Right lobe of liver (tissue), 6 donors: ENCODE measurements at regions not wholly inside any gene's neighbourhood (a gene's known extent, or its start where the extent isn't known, plus 50 kb on each side); places are given as distances from the start of the nearest gene placed in this dataset.

Source experiments
- ATAC-seq, 4 donors: fragments of 200-7000 bp; cut with Tn5 transposase; one replicate each; pipeline ENCODE4 v1.9.1; 2020; ENCODE audit warnings: mild to moderate bottlenecking in 4 of 4, moderate library complexity in 4 of 4
- DNase-seq, 3 donors: peaks; one replicate each; pipeline ENCODE4 v3.0.0-alpha.2; 2020
- H3K27ac ChIP-seq, 3 donors: fragments of 200-600 bp; one replicate each; pipeline ENCODE4 v1.8.0; 2022
- H3K27me3 ChIP-seq, 2 donors: fragments of 200-600 bp; one replicate each; pipeline ENCODE4 v1.8.0; 2022
- H3K36me3 ChIP-seq, 4 donors: fragments of 200-600 bp; sonication (generic) in 1 of 4; one replicate each; pipeline versions ENCODE4 v1.5.1 to v1.8.0; 2017 to 2022; ENCODE audit warnings: control low read depth in 1 of 4
- H3K4me1 ChIP-seq, 4 donors: fragments of 200-600 bp; sonication (generic) in 1 of 4; one replicate each; pipeline versions ENCODE4 v1.5.1 to v1.8.0; 2017 to 2022; ENCODE audit warnings: control low read depth in 1 of 4
- H3K4me3 ChIP-seq, 3 donors: fragments of 200-600 bp; one replicate each; pipeline ENCODE4 v1.8.0; 2022
- H3K9me3 ChIP-seq, 4 donors: fragments of 200-600 bp; sonication (generic) in 1 of 4; one replicate each; pipeline versions ENCODE4 v1.5.1 to v1.8.0; 2017 to 2022; ENCODE audit warnings: control low read depth in 1 of 4
- POLR2A ChIP-seq: fragments of 450-650 bp; IDR thresholded peaks from one replicate; pipeline ENCODE4 v1.6.1; 2017; ENCODE audit warnings: antibody characterized with exemption, mild to moderate bottlenecking
- WGBS: methylation state at CpG from one replicate; pipeline ENCODE4 v1.1.6; 2018; ENCODE audit warnings: low coverage, low lambda C conversion rate; ENCODE audit not compliant: insufficient coverage; ENCODE audit errors: missing lambda C conversion rate; 5-methylcytosine and 5-hydroxymethylcytosine counted together
- intact Hi-C, 2 donors: fragments of 100-400 bp; cut with DNase I; formaldehyde crosslinking; loops; one replicate each; pipeline versions ENCODE4 v1.11.2 to v1.14.1; 2022
- TF ChIP-seq, protein P1 (sequence below), 4 donors: fragments of 200-600 bp in 3 of 4; fragments of 450-650 bp in 1 of 4; IDR thresholded peaks; one replicate each; pipeline versions ENCODE4 v1.5.1 to v1.8.0; 2016 to 2022; ENCODE audit warnings: antibody characterized with exemption in 4 of 4, mild to moderate bottlenecking in 2 of 4
- donor health status: DM: no; HTN: yes; CAD: no.
- donor health status: DM: no; HTN: no; CAD: no.
- donor health status: DM: no; HTN: no; CAD: no.
- donor health status: DM: no; HTN: yes; CAD: no.
- donor health status: DM: no; HTN: yes; CAD: no.

GRCh38 chr2:46821600-46821999 is 94.0 kb downstream of the MCFD2 start:
- no CpG with 5 or more reads among the region's 2 CpGs for WGBS
- ATAC-seq (no peak), DNase-seq (no peak)
- Histone ChIP-seq H3K4me3 (no peak overlapping the region), H3K27me3 (no peaks in the 10 kb centered on the region), H3K27ac (no peak overlapping the region), H3K4me1 (no peaks in the 10 kb centered on the region), H3K36me3 (no peaks in the 10 kb centered on the region), H3K9me3 (no peaks in the 10 kb centered on the region)
- no peak for TF ChIP-seq POLR2A
- TF ChIP-seq, protein P1, sequence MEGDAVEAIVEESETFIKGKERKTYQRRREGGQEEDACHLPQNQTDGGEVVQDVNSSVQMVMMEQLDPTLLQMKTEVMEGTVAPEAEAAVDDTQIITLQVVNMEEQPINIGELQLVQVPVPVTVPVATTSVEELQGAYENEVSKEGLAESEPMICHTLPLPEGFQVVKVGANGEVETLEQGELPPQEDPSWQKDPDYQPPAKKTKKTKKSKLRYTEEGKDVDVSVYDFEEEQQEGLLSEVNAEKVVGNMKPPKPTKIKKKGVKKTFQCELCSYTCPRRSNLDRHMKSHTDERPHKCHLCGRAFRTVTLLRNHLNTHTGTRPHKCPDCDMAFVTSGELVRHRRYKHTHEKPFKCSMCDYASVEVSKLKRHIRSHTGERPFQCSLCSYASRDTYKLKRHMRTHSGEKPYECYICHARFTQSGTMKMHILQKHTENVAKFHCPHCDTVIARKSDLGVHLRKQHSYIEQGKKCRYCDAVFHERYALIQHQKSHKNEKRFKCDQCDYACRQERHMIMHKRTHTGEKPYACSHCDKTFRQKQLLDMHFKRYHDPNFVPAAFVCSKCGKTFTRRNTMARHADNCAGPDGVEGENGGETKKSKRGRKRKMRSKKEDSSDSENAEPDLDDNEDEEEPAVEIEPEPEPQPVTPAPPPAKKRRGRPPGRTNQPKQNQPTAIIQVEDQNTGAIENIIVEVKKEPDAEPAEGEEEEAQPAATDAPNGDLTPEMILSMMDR (IDR thresholded peaks at IDR 0.05) = no peak
- intact Hi-C loops = no loop called here

- Histone ChIP-seq H3K4me3 (no peak overlapping the region), H3K4me1 (no peaks in the 10 kb centered on the region), H3K27me3 (no peaks in the 10 kb centered on the region), H3K9me3 (no peaks in the 10 kb centered on the region), H3K36me3 (no peaks in the 10 kb centered on the region), H3K27ac (no peak overlapping the region)
- TF ChIP-seq, protein P1 (IDR thresholded peaks at IDR 0.05) = no peak
- TF ChIP-seq POLR2A = no peak
- intact Hi-C loops = no loop called here
- no peak for ATAC-seq
- 80% methylated on average over 1 of the region's 2 CpGs for WGBS
- DNase-seq = no peak
These were observed 96.8 kb downstream of the MCFD2 start for GRCh38 chr2:46818819-46819218.

DNA sequence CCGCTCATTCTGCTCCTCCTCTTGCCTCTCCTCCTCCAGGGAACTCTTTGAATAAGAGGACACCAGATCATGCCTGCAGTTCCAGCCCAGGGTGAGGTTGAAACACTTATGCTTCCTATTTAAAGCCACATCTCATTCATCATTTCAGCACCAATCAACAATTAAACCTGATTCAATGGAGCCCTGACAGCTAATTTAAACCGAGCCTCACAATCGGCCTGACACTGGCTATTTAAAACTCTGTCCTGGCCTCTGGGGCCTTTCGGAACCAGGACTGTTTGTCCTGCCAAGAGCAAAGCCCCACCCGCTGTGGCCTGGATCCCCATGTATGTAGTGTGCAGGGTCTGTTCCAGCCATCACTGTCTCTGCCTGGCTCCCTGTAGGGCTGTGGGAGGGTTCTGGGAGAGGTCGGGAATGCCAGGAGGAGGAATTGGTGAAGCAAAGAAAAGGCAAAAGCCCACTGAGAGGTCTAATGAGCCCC is 97.4 kb downstream of the MCFD2 start:
- intact Hi-C loops = no loop called here
- no peak for DNase-seq

GRCh38 chr2:46816846-46817726 is 98.5 kb downstream of the MCFD2 start:
- Histone ChIP-seq H3K4me1 (no peaks in the 10 kb centered on the region), H3K27ac (no peak overlapping the region), H3K27me3 (no peaks in the 10 kb centered on the region), H3K9me3 (no peaks in the 10 kb centered on the region), H3K4me3 (no peak overlapping the region), H3K36me3 (no peaks in the 10 kb centered on the region)
- WGBS = 53% methylated on average over 2 of the region's 11 CpGs
- DNase-seq (no peak), ATAC-seq (peak in 1 of 4 donors; percentile 16)
- TF ChIP-seq, protein P1 (IDR thresholded peaks at IDR 0.05) = no peak
- no peak for TF ChIP-seq POLR2A
- intact Hi-C loops = no loop called here

More for the DNA sequence above, 97.4 kb downstream of the MCFD2 start:
- 76% methylated on average over 5 of the region's 6 CpGs for WGBS
- TF ChIP-seq, protein P1 (IDR thresholded peaks at IDR 0.05) = no peak
- TF ChIP-seq POLR2A = no peak
- H3K36me3 ChIP-seq = no peaks in the 10 kb centered on the region
- ATAC-seq = peak in 3 of 4 donors; percentile 30 to 62 (median 47)
- no peak overlapping the region for H3K27ac ChIP-seq
- no peak overlapping the region for H3K4me3 ChIP-seq
- no peaks in the 10 kb centered on the region for H3K27me3 ChIP-seq
- no peaks in the 10 kb centered on the region for H3K9me3 ChIP-seq
- no peaks in the 10 kb centered on the region for H3K4me1 ChIP-seq
